GM18861 (cell line): ENCODE measurements at regions not wholly inside any gene's neighbourhood (a gene's known extent, or its start where the extent isn't known, plus 50 kb on each side); places are given as distances from the start of the nearest gene placed in this dataset.

ENCODE experiments used
- ATAC-seq: cut with Tn5 transposase; IDR thresholded peaks from one replicate; pipeline ENCODE4 v1.9.1; 2021; ENCODE audit not compliant: unreplicated experiment

- ATAC-seq = no peak
These were observed 1633.3 kb upstream of the LRRTM3 start for GRCh38 chr10:65292551-65292950.

GRCh38 chr10:65294329-65294728 is 1631.5 kb upstream of the LRRTM3 start:
- no peak for ATAC-seq

- no peak for ATAC-seq
These were observed 1624.7 kb upstream of the LRRTM3 start for GRCh38 chr10:65301181-65301580.

DNA sequence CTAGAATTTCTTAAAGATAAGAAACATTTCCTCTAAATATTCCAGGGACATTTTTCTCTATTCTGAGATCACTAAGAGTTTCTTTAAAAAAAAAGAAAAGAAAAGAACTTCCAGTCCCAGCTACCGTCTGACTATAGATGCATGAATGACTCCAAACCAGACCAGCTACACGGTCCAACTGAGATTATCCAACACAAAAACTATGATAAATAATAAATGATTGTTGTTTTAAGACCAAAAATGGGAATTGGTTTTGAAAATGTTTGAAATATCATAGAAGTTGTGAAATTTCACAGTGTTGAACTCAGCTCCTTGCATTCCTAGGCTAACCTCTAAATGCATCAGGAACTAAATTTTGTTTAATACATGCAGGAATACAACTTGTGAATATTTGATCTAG is 1619.6 kb upstream of the LRRTM3 start:
- ATAC-seq = no peak

DNA sequence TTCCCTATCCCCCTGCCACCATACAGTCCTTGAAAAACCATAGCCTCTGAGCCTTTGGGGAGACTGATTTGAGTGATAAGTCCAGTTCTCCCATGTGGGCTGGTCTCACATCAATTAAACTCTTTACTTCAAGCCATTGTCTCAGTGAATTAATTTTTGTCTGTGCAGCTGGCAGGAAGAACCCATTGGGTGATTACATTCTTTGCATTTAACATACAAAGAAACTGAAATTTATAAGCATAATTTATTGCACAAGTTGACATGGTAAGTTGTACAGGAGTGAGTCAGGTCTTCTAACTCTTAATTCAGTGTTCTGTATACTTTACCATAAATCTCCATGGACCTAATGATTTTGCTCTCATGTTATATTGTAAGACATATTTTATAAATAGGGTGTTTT is 1613.0 kb upstream of the LRRTM3 start:
- no peak for ATAC-seq

GRCh38 chr10:65313406-65313805 is 1612.4 kb upstream of the LRRTM3 start:
- no peak for ATAC-seq

GRCh38 chr10:65314253-65314652 is 1611.6 kb upstream of the LRRTM3 start:
- ATAC-seq = no peak

- ATAC-seq = no peak
These were observed 1606.3 kb upstream of the LRRTM3 start for GRCh38 chr10:65319493-65319892.

GRCh38 chr10:65320236-65321026 is 1605.4 kb upstream of the LRRTM3 start:
- ATAC-seq = no peak

DNA sequence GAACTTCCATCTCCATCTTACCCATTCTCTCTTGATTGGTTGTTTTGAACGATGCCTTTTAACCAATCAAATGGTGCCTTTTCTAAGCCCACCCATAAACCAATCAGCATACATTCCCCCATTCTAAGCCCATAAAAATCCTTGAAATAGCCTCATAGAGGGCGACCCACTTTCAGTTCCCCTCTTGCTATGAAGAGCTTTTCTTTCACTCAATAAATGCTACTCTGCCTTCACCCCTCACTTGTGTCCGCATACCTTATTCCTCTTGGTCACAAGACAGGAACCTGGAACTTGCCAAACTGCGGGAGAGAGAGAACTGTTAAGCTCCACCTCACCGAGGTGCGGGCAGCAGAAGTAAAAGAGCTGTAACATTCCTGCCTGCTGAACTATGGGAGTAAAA is 1602.0 kb upstream of the LRRTM3 start:
- ATAC-seq = no peak

- no peak for ATAC-seq
These were observed 1599.9 kb upstream of the LRRTM3 start for GRCh38 chr10:65325913-65326312.

GRCh38 chr10:65328486-65328885 is 1597.3 kb upstream of the LRRTM3 start:
- ATAC-seq = no peak

- no peak for ATAC-seq
These were observed 1590.5 kb upstream of the LRRTM3 start for GRCh38 chr10:65335311-65335710.

DNA sequence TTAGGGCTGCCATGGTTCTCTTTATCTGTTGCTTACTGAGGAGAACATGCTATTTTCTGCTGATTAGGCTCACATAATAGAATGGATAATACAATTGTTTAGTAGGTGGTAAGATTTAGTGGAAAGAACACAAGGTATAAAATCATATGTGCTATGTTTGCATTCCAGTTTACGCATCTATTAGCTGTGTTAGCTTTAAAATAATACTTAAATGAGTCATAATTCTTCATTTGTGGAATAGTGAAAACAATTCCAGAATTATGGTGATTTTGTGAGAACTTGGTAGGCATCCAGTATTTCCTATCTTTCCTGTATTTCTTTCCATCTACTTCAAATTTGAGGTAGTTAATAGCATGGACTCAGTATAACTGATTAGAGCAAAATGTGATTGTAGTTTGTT is 1585.5 kb upstream of the LRRTM3 start:
- no peak for ATAC-seq

DNA sequence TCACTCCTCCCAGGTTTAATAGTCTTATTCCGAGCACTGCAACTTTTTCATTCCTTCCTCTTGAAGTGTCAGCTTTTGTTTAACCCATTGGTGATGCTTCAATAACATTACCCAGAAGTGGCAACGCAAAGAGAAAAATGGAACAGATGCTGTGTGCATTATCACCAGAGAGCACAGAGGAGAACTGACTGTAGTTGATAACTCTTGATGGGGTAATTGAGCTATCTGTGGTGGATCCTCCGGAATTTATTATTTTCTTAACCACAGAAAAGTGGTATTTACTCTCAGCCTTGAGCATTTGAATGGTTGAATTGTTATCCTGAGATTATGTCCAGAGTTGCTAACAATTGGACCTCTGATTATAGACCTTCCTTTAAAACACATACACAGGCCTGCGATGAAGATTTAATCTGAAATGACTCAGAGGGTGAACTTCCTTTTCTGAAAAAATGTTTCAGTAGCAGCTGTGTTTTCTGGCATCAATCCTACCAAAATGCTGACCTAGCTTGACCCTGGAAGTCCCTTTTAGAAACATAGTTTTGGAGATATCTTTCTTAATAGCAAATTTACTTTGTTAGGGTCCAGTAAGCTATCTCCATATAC is 1584.4 kb upstream of the LRRTM3 start:
- no peak for ATAC-seq

- ATAC-seq = no peak
These were observed 1583.6 kb upstream of the LRRTM3 start for GRCh38 chr10:65342245-65342644.

- ATAC-seq = no peak
These were observed 1579.4 kb upstream of the LRRTM3 start for GRCh38 chr10:65346466-65346865.

GRCh38 chr10:65348637-65349036 is 1577.2 kb upstream of the LRRTM3 start:
- no peak for ATAC-seq

DNA sequence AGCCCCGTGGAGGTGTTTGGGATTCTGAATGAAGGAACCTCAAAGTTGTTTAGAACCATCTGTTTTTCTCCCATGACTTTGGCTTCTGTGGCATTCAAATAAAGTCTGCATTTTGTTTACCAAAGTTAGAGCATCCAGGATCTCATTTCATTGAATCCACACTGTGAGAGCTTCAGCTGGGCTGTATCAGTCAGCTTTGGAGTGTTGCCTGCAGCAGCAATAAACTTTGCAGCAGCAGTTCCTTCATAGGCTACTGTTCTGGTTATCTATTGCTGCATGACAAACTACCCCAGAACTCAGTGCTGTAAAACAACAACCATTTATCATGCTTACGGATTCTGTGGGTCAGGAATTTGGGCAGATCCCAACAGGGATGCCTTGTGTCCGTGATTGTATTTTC is 1575.2 kb upstream of the LRRTM3 start:
- no peak for ATAC-seq

GRCh38 chr10:65355141-65355680 is 1570.6 kb upstream of the LRRTM3 start:
- ATAC-seq = no peak

DNA sequence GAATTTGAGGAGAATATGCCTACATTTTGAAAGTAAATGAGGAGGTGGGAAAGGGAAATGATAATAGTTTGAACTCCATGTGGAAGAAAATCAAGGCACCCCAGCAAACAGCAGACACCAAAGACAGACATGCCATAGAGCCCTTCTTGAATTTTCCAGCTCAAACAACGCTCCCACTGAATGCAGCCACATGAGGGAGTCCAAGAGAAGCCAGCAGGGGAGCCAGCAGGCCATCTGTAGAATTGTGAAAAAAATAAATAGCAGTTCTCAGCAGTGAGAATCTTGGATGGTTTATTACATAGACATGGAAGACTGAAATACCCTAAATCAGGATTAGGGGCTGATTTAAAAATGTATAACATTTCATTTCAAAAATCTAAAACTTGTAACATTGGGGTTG is 1567.3 kb upstream of the LRRTM3 start:
- ATAC-seq = no peak

DNA sequence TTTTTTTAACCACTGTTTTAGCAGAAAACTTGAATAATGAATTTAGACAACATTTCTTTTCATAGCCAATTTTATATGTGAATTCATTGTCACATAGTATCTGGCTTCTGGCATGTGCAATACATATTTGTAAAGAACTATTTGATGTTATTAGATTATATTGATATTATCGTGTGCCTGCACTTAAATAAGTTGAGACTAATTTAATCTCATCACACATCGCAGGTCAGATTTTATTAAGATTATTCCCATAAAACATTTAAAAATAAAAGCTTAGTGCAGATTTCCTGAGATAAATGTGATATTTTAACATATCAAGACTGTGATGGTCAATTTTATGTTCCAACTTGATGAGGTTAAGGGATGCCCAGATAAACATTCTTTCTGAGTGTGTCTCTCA is 1565.3 kb upstream of the LRRTM3 start:
- no peak for ATAC-seq

DNA sequence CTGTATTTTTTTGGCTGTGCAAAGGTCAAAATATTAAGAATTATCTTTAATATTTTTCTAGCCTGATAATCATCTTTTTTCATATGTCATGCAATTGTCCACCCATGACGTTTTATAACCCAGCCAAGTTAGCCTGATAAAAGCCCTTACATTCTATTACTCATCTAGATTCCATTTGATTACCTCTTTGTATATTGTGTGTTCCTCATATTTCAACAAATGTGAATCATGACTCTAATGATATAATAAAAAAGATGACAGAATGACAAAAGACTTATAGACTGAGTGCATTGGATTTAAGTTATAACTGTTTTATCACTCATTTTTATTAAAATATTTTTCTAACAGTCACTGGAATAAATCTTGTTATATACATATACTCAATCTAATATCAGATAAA is 1560.0 kb upstream of the LRRTM3 start:
- no peak for ATAC-seq
